K562 (cell line): ENCODE measurements at regions not wholly inside any gene's neighbourhood (a gene's known extent, or its start where the extent isn't known, plus 50 kb on each side); places are given as distances from the start of the nearest gene placed in this dataset.

Experiments
- BRD4 ChIP-seq: fragments of 200-600 bp; sonication (generic); IDR thresholded peaks from 2 replicates; pipeline ENCODE4 v1.6.1; 2017; ENCODE audit warnings: inconsistent platforms
- COPS2 ChIP-seq: fragments of 450-650 bp; conservative IDR thresholded peaks from 2 replicates; pipeline ENCODE4 v1.6.1; 2016; ENCODE audit warnings: mild to moderate bottlenecking, moderate library complexity
- CXXC5 ChIP-seq: fragments of 250-450 bp; sonication (Bioruptor Pico); IDR thresholded peaks from 2 replicates; pipeline ENCODE4 v1.8.0; 2022; ENCODE audit warnings: inconsistent platforms, mild to moderate bottlenecking, moderate library complexity
- DIDO1 ChIP-seq: fragments of 450-650 bp; IDR thresholded peaks from 2 replicates; pipeline ENCODE4 v1.6.1; 2016; ENCODE audit warnings: low read depth, missing biosample characterization, missing genetic modification characterization
- ETS2 ChIP-seq: IDR thresholded peaks from 2 replicates; pipeline ENCODE4 v1.6.1; 2016; ENCODE audit warnings: borderline replicate concordance, missing genetic modification characterization, mild to moderate bottlenecking, moderate library complexity, missing compliant biosample characterization; ENCODE audit not compliant: poor library complexity, severe bottlenecking
- ETV6 ChIP-seq, 3 experiments: fragments of 150-350 bp in 1 of 3; sonication (generic) in 1 of 3; formaldehyde crosslinking in 1 of 3; IDR thresholded peaks; 2 replicates each; pipeline versions ENCODE4 v1.6.1 to v1.8.0; 2014 to 2022; ENCODE audit warnings: borderline replicate concordance in 2 of 3, low read depth in 2 of 3, antibody characterized with exemption in 1 of 3, low read length in 1 of 3, mild to moderate bottlenecking in 1 of 3, missing genetic modification reagents in 1 of 3
- HMG20B ChIP-seq: fragments of 250-450 bp; sonication (Bioruptor Pico); IDR thresholded peaks from 2 replicates; pipeline ENCODE4 v1.5.0; 2021; ENCODE audit warnings: mild to moderate bottlenecking
- KAT7 ChIP-seq: sonication (generic); formaldehyde crosslinking; IDR thresholded peaks from 2 replicates; pipeline ENCODE4 v1.8.0; 2022; ENCODE audit warnings: missing genetic modification reagents, mild to moderate bottlenecking, borderline replicate concordance
- MYNN ChIP-seq, 2 experiments: sonication (generic); formaldehyde crosslinking in 1 of 2; IDR thresholded peaks; 2 replicates each; pipeline versions ENCODE4 v1.5.0 to v1.6.1; 2016 to 2020; ENCODE audit warnings: antibody characterized with exemption in 1 of 2, missing genetic modification reagents in 1 of 2
- POLR2A ChIP-seq: fragments of 450-650 bp; conservative IDR thresholded peaks from 2 replicates; pipeline ENCODE4 v1.6.1; 2016
- RBM25 ChIP-seq: fragments of 200-400 bp; formaldehyde crosslinking; IDR thresholded peaks from 2 replicates; pipeline ENCODE4 v1.6.1; 2018; ENCODE audit warnings: low read length, low read depth, moderate library complexity; ENCODE audit not compliant: severe bottlenecking
- SIN3B ChIP-seq: fragments of 450-650 bp; IDR thresholded peaks from 2 replicates; pipeline ENCODE4 v1.6.1; 2017; ENCODE audit warnings: low read depth, mild to moderate bottlenecking, moderate library complexity
- SMAD3 ChIP-seq: fragments of 450-650 bp; formaldehyde crosslinking; conservative IDR thresholded peaks from 2 replicates; pipeline ENCODE4 v1.4.0; 2020; ENCODE audit warnings: mild to moderate bottlenecking
- TCF7L2 ChIP-seq: fragments of 150-350 bp; IDR thresholded peaks from 2 replicates; pipeline ENCODE4 v1.6.1; 2016; ENCODE audit warnings: low read depth, mild to moderate bottlenecking, low read length, moderate library complexity
- THRAP3 ChIP-seq: fragments of 450-650 bp; IDR thresholded peaks from 2 replicates; pipeline ENCODE4 v1.6.1; 2016; ENCODE audit warnings: mild to moderate bottlenecking, inconsistent platforms, borderline replicate concordance
- THRB ChIP-seq: fragments of 450-650 bp; formaldehyde crosslinking; conservative IDR thresholded peaks from 2 replicates; pipeline ENCODE4 v1.4.0; 2022; ENCODE audit warnings: mild to moderate bottlenecking, missing genetic modification characterization
- ZEB2 ChIP-seq: fragments of 450-650 bp; IDR thresholded peaks from 2 replicates; pipeline ENCODE4 v1.6.1; 2016
- ZNF280A ChIP-seq: fragments of 450-650 bp; IDR thresholded peaks from 2 replicates; pipeline ENCODE4 v1.6.1; 2018; ENCODE audit warnings: mild to moderate bottlenecking, low read depth; ENCODE audit not compliant: partially characterized antibody
- ZNF311 ChIP-seq: fragments of 250-450 bp; sonication (Bioruptor Pico); IDR thresholded peaks from 2 replicates; pipeline ENCODE4 v1.4.0; 2020; ENCODE audit warnings: mild to moderate bottlenecking, moderate library complexity
- ZNF347 ChIP-seq: fragments of 450-650 bp; formaldehyde crosslinking; IDR thresholded peaks from 2 replicates; pipeline ENCODE4 v1.4.0; 2020; ENCODE audit warnings: low read depth, mild to moderate bottlenecking, moderate library complexity
- ZNF445 ChIP-seq: fragments of 250-450 bp; sonication (Bioruptor Pico); IDR thresholded peaks from 2 replicates; pipeline ENCODE4 v1.4.0; 2020; ENCODE audit warnings: low read depth, mild to moderate bottlenecking, moderate library complexity
- TF ChIP-seq, protein P1 (sequence below): sonication (generic); formaldehyde crosslinking; IDR thresholded peaks from 2 replicates; pipeline ENCODE4 v1.8.1; 2023; ENCODE audit warnings: mild to moderate bottlenecking, missing genetic modification reagents
- TF ChIP-seq, protein P2 (sequence below): fragments of 450-650 bp; formaldehyde crosslinking; IDR thresholded peaks from 2 replicates; pipeline ENCODE4 v1.4.0; 2020; ENCODE audit warnings: mild to moderate bottlenecking, moderate library complexity
- TF ChIP-seq, protein P3 (sequence below): fragments of 450-650 bp; formaldehyde crosslinking; IDR thresholded peaks from 2 replicates; pipeline ENCODE4 v1.4.0; 2022; ENCODE audit warnings: missing genetic modification characterization

GRCh38 chr6:26221186-26221585, 134.0 kb downstream of the HFE start (continued):
- no peak for TF ChIP-seq ZNF280A
- TF ChIP-seq, protein P1, sequence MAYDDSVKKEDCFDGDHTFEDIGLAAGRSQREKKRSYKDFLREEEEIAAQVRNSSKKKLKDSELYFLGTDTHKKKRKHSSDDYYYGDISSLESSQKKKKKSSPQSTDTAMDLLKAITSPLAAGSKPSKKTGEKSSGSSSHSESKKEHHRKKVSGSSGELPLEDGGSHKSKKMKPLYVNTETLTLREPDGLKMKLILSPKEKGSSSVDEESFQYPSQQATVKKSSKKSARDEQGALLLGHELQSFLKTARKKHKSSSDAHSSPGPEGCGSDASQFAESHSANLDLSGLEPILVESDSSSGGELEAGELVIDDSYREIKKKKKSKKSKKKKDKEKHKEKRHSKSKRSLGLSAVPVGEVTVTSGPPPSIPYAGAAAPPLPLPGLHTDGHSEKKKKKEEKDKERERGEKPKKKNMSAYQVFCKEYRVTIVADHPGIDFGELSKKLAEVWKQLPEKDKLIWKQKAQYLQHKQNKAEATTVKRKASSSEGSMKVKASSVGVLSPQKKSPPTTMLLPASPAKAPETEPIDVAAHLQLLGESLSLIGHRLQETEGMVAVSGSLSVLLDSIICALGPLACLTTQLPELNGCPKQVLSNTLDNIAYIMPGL: no peak
- no peak for TF ChIP-seq THRAP3
- no peak for TF ChIP-seq ETS2 (tag)
- no peak for TF ChIP-seq ZNF347 (CRISPR knock-in tag)
- no peak for TF ChIP-seq SMAD3 (CRISPR knock-in tag)
- no peak for TF ChIP-seq CXXC5 (CRISPR knock-in tag)
- no peak for TF ChIP-seq DIDO1 (tag)
- TF ChIP-seq ZNF311 (CRISPR knock-in tag): no peak
- no peak for TF ChIP-seq ZEB2
- TF ChIP-seq, protein P2, sequence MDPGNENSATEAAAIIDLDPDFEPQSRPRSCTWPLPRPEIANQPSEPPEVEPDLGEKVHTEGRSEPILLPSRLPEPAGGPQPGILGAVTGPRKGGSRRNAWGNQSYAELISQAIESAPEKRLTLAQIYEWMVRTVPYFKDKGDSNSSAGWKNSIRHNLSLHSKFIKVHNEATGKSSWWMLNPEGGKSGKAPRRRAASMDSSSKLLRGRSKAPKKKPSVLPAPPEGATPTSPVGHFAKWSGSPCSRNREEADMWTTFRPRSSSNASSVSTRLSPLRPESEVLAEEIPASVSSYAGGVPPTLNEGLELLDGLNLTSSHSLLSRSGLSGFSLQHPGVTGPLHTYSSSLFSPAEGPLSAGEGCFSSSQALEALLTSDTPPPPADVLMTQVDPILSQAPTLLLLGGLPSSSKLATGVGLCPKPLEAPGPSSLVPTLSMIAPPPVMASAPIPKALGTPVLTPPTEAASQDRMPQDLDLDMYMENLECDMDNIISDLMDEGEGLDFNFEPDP (CRISPR knock-in tag): no peak
- TF ChIP-seq SIN3B: no peak
- no peak for TF ChIP-seq TCF7L2
- TF ChIP-seq RBM25: peak; percentile 68
- no peak for TF ChIP-seq COPS2
- TF ChIP-seq, protein P3, sequence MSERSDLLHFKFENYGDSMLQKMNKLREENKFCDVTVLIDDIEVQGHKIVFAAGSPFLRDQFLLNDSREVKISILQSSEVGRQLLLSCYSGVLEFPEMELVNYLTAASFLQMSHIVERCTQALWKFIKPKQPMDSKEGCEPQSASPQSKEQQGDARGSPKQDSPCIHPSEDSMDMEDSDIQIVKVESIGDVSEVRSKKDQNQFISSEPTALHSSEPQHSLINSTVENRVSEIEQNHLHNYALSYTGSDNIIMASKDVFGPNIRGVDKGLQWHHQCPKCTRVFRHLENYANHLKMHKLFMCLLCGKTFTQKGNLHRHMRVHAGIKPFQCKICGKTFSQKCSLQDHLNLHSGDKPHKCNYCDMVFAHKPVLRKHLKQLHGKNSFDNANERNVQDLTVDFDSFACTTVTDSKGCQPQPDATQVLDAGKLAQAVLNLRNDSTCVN (CRISPR knock-in tag): no peak
- no peak for TF ChIP-seq ZNF445 (CRISPR knock-in tag)
- TF ChIP-seq HMG20B (CRISPR knock-in tag): no peak
- TF ChIP-seq ETV6 (IDR thresholded peaks at IDR 0.05; ENCODE audit: borderline replicate concordance in 1 of 2, low read depth in 2 of 2, low read length in 1 of 2): no peak
- no peak for TF ChIP-seq ETV6 (CRISPR knock-in tag; IDR thresholded peaks at IDR 0.05; ENCODE audit: borderline replicate concordance)
- no peak for TF ChIP-seq THRB (CRISPR knock-in tag)
- TF ChIP-seq MYNN (IDR thresholded peaks at IDR 0.05): no peak
- no peak for TF ChIP-seq MYNN (CRISPR knock-in tag; IDR thresholded peaks at IDR 0.05)
- TF ChIP-seq KAT7 (CRISPR knock-in tag): no peak
- TF ChIP-seq BRD4: no peak
- TF ChIP-seq POLR2A: no peak
